Erythroblast (primary cell): ENCODE measurements at regions not wholly inside any gene's neighbourhood (a gene's known extent, or its start where the extent isn't known, plus 50 kb on each side); places are given as distances from the start of the nearest gene placed in this dataset.

Experiments used
- GATA1 ChIP-seq: IDR thresholded peaks from 2 replicates; pipeline ENCODE4 v1.6.1; 2011; ENCODE audit warnings: low read depth, mild to moderate bottlenecking, control low read depth, low read length, moderate library complexity
- POLR2A ChIP-seq: IDR thresholded peaks from 2 replicates; pipeline ENCODE4 v1.6.1; 2011; ENCODE audit warnings: mild to moderate bottlenecking, low read length

GRCh38 chr1:208564466-208564865 is 320.3 kb upstream of the PLXNA2 start:
- TF ChIP-seq POLR2A: no peak
- no peak for TF ChIP-seq GATA1
